GM12891 (cell line): ENCODE measurements at regions not wholly inside any gene's neighbourhood (a gene's known extent, or its start where the extent isn't known, plus 50 kb on each side); places are given as distances from the start of the nearest gene placed in this dataset.

Source experiments
- POLR2A ChIP-seq: IDR thresholded peaks from 2 replicates; pipeline ENCODE4 v1.6.1; 2011; ENCODE audit warnings: low read depth, low read length, control low read depth
- SPI1 ChIP-seq: IDR thresholded peaks from 2 replicates; pipeline ENCODE4 v1.6.1; 2011; ENCODE audit warnings: low read depth, low read length, control low read depth

GRCh38 chr1:91606546-91607078 lies 106.0 kb downstream of the CDC7 start:
- TF ChIP-seq SPI1: no peak
- no peak for TF ChIP-seq POLR2A
